Endothelial cell of umbilical vein (primary cell): ENCODE measurements at regions not wholly inside any gene's neighbourhood (a gene's known extent, or its start where the extent isn't known, plus 50 kb on each side); places are given as distances from the start of the nearest gene placed in this dataset.

Source experiments
- BruUV-seq: library from RNA; stranded (reverse); fragments of 400-500 nt; replicated peaks from 2 replicates; lab custom pipeline; 2021; lab: Mats Ljungman, UMichigan
- CTCF ChIA-PET: fragments of 300-600, 350-600 bp; sonication (Branson Sonifier 250); formaldehyde crosslinking; loops from one replicate; lab custom pipeline; 2021; ENCODE audit warnings: antibody characterized with exemption, inconsistent platforms; lab: Charles Lee
- POLR2A ChIA-PET: fragments of 300-600, 350-600 bp; sonication (Branson Sonifier 250); formaldehyde crosslinking; loops from one replicate; lab custom pipeline; 2021; ENCODE audit warnings: antibody characterized with exemption, inconsistent platforms; lab: Charles Lee
- DNase-seq: peaks from one replicate; pipeline ENCODE4 v3.0.0-alpha.2; 2011; ENCODE audit warnings: low read depth, low spot score
- FAIRE-seq: peaks from 2 replicates; lab custom pipeline; 2011; peaks lifted over from hg19 to GRCh38; lab: Jason Lieb, UNC
- H2AFZ ChIP-seq: 2 replicates; pipeline ENCODE4 v1.6.0; 2012; ENCODE audit warnings: low read depth, low read length, control low read depth, inconsistent platforms
- H3K27ac ChIP-seq: 2 replicates; pipeline ENCODE4 v1.5.1; 2011; ENCODE audit warnings: low read depth, mild to moderate bottlenecking, control low read depth, low read length, moderate library complexity; ENCODE audit not compliant: insufficient read depth
- H3K27me3 ChIP-seq, 2 experiments: 2 replicates each; pipeline versions ENCODE4 v1.6.0 to v1.6.1; 2011; ENCODE audit warnings: low read length in 2 of 2, mixed read lengths in 1 of 2; ENCODE audit not compliant: control insufficient read depth in 2 of 2, insufficient read depth in 2 of 2
- H3K36me3 ChIP-seq, 2 experiments: 2 replicates in 1 of 2; 3 replicates in 1 of 2; pipeline ENCODE4 v1.5.1; 2011; ENCODE audit warnings: low read length in 2 of 2, mild to moderate bottlenecking in 1 of 2, moderate library complexity in 1 of 2; ENCODE audit not compliant: control insufficient read depth in 2 of 2, insufficient read depth in 2 of 2; ENCODE audit errors: extremely low read depth in 1 of 2
- H3K4me1 ChIP-seq: 3 replicates; pipeline ENCODE4 v1.5.1; 2011; ENCODE audit warnings: mild to moderate bottlenecking, low read length; ENCODE audit not compliant: control insufficient read depth, insufficient read depth; ENCODE audit errors: extremely low read depth
- H3K4me2 ChIP-seq: 2 replicates; pipeline ENCODE4 v1.6.1; 2011; ENCODE audit warnings: low read length, control low read depth, mixed read lengths; ENCODE audit not compliant: insufficient read depth
- H3K4me3 ChIP-seq, 3 experiments: fragments of 200-600 bp in 1 of 3; sonication (generic), shearing (Covaris generic) in 1 of 3; replicated peaks in 1 of 3; 2 replicates each; pipeline ENCODE4 v1.5.1; 2011 to 2016; ENCODE audit warnings: control low read depth in 3 of 3, low read length in 3 of 3, mild to moderate bottlenecking in 2 of 3, inconsistent platforms in 1 of 3, low read depth in 1 of 3, moderate library complexity in 1 of 3; ENCODE audit not compliant: insufficient read depth in 1 of 3
- H3K79me2 ChIP-seq: 2 replicates; pipeline ENCODE4 v1.6.0; 2012; ENCODE audit warnings: low read length, inconsistent platforms; ENCODE audit not compliant: control insufficient read depth, insufficient read depth
- H3K9ac ChIP-seq: replicated peaks from 2 replicates; pipeline ENCODE3; 2011; ENCODE audit warnings: low read length, control low read depth; ENCODE audit not compliant: insufficient read depth; ENCODE audit errors: extremely low read depth
- H3K9me1 ChIP-seq: replicated peaks from 3 replicates; pipeline ENCODE4 v1.6.0; 2011; ENCODE audit warnings: mild to moderate bottlenecking, low read length; ENCODE audit not compliant: control insufficient read depth, insufficient read depth; ENCODE audit errors: extremely low read depth
- H3K9me3 ChIP-seq: replicated peaks from 2 replicates; pipeline ENCODE4 v1.5.1; 2012; ENCODE audit warnings: low read length, inconsistent platforms; ENCODE audit not compliant: control insufficient read depth, insufficient read depth
- H4K20me1 ChIP-seq: replicated peaks from 2 replicates; pipeline ENCODE3; 2011; ENCODE audit warnings: mild to moderate bottlenecking, low read length; ENCODE audit not compliant: control insufficient read depth, insufficient read depth; ENCODE audit errors: extremely low read depth
- CTCF ChIP-seq, 2 donors: IDR thresholded peaks; 1 replicate in 1 of 2; 2 replicates in 1 of 2; pipeline ENCODE4 v1.5.1; 2011; ENCODE audit warnings: low read length in 2 of 2, mild to moderate bottlenecking in 2 of 2, moderate library complexity in 2 of 2, control low read depth in 1 of 2, inconsistent platforms in 1 of 2, low read depth in 1 of 2; ENCODE audit not compliant: insufficient read depth in 1 of 2; ENCODE audit errors: extremely low read depth in 1 of 2
- EZH2 ChIP-seq: IDR thresholded peaks from 2 replicates; pipeline ENCODE4 v1.6.1; 2012; ENCODE audit warnings: borderline replicate concordance, low read depth, mild to moderate bottlenecking, moderate library complexity, low read length, inconsistent platforms; ENCODE audit not compliant: severe bottlenecking
- JUN ChIP-seq: IDR thresholded peaks from 2 replicates; pipeline ENCODE4 v1.6.1; 2011; ENCODE audit warnings: borderline replicate concordance, low read depth; ENCODE audit not compliant: insufficient read length, insufficient read depth
- MAX ChIP-seq: IDR thresholded peaks from 2 replicates; pipeline ENCODE4 v1.6.1; 2011; ENCODE audit not compliant: insufficient read depth, insufficient read length
- POLR2A ChIP-seq: IDR thresholded peaks from 2 replicates; pipeline ENCODE4 v1.6.1; 2012; ENCODE audit warnings: low read depth, mild to moderate bottlenecking, control low read depth, low read length
- POLR2AphosphoS5 ChIP-seq: IDR thresholded peaks from 2 replicates; pipeline ENCODE4 v1.6.1; 2012; ENCODE audit warnings: low read depth, mild to moderate bottlenecking, control low read depth, low read length, moderate library complexity; ENCODE audit not compliant: insufficient read depth
- dilution Hi-C: fragments of 300-500 bp; cut with MboI; formaldehyde crosslinking; loops from one replicate; pipeline ENCODE4 v1.15.0; 2019; ENCODE audit warnings: low sequenced_read_pairs; ENCODE audit not compliant: extremely low pct_ligation_motif_present
- intact Hi-C: fragments of 100-400 bp; cut with micrococcal nuclease; formaldehyde crosslinking; loops from one replicate; pipeline ENCODE4 v1.10.0; 2022

- Histone ChIP-seq H3K36me3 (no peaks in the 10 kb centered on the region), H2AFZ (no peak overlapping the region), H3K79me2 (no peaks in the 10 kb centered on the region), H3K9me1 (no peaks in the 10 kb centered on the region), H4K20me1 (no peaks in the 10 kb centered on the region), H3K4me1 (no peaks in the 10 kb centered on the region), H3K4me2 (no peak overlapping the region), H3K27ac (no peak overlapping the region), H3K4me3 (no peak overlapping the region), H3K9ac (no peak overlapping the region), H3K27me3 (no peaks in the 10 kb centered on the region), H3K9me3 (peaks cover 7% of the 10 kb centered on the region)
- CTCF ChIA-PET = no interaction called here
- dilution Hi-C loops (no loop called here), intact Hi-C loops (no loop called here)
- no TSS peak for BruUV-seq
- FAIRE-seq = no peak
- POLR2A ChIA-PET = no interaction called here
- TF ChIP-seq JUN (no peak), EZH2 (no peak)
- no peak for DNase-seq
Measured at GRCh38 chr22:47781024-47781423, 1018.6 kb downstream of the TBC1D22A start.

GRCh38 chr22:47780281-47780875 lies 1017.9 kb downstream of the TBC1D22A start:
- dilution Hi-C loops = no loop called here
- Histone ChIP-seq H3K27ac (no peak overlapping the region), H3K79me2 (no peaks in the 10 kb centered on the region), H3K36me3 (no peaks in the 10 kb centered on the region), H3K9me3 (peaks cover 7% of the 10 kb centered on the region), H2AFZ (no peak overlapping the region), H3K27me3 (no peaks in the 10 kb centered on the region), H3K4me3 (no peak overlapping the region), H3K4me1 (no peaks in the 10 kb centered on the region), H4K20me1 (no peaks in the 10 kb centered on the region), H3K9me1 (no peaks in the 10 kb centered on the region), H3K4me2 (no peak overlapping the region), H3K9ac (no peak overlapping the region)
- ChIA-PET POLR2A (no interaction called here), CTCF (no interaction called here)
- BruUV-seq = no TSS peak
- no peak for FAIRE-seq
- TF ChIP-seq CTCF (IDR thresholded peaks at IDR 0.05; ENCODE audit: extremely low read depth in 1 of 2, insufficient read depth in 1 of 2, low read depth in 1 of 2, low read length in 2 of 2) (no peak), MAX (no peak), POLR2AphosphoS5 (no peak), EZH2 (no peak), POLR2A (no peak)
- intact Hi-C loops = no loop called here
- no peak for DNase-seq
